Neural cell (in vitro differentiated cells): ENCODE measurements at regions not wholly inside any gene's neighbourhood (a gene's known extent, or its start where the extent isn't known, plus 50 kb on each side); places are given as distances from the start of the nearest gene placed in this dataset.

Experiments
- H2AFZ ChIP-seq: fragments of 200-600, 300-800 bp; sonication (generic), shearing (Covaris generic); 2 replicates; pipeline ENCODE4 v1.6.0; 2014; ENCODE audit warnings: low read depth, mild to moderate bottlenecking, antibody characterized with exemption, low read length, moderate library complexity
- H3F3A ChIP-seq: fragments of 200-600 bp; shearing (Covaris generic); 2 replicates; pipeline ENCODE4 v1.6.1; 2016; ENCODE audit warnings: mild to moderate bottlenecking, moderate library complexity, mixed read lengths, antibody characterized with exemption, low read length; ENCODE audit not compliant: insufficient read depth, poor library complexity, severe bottlenecking
- H3K27ac ChIP-seq: fragments of 200-600, 300-800 bp; sonication (generic), shearing (Covaris generic); 2 replicates; pipeline ENCODE4 v1.5.1; 2014; ENCODE audit warnings: mild to moderate bottlenecking, low read length, moderate library complexity
- H3K27me3 ChIP-seq: fragments of 300-800, 200-600 bp; sonication (generic), shearing (Covaris generic); 2 replicates; pipeline ENCODE4 v1.6.0; 2014; ENCODE audit warnings: mild to moderate bottlenecking, low read depth, low read length, moderate library complexity; ENCODE audit not compliant: insufficient read depth
- H3K36me3 ChIP-seq: fragments of 300-800, 200-600 bp; sonication (generic), shearing (Covaris generic); 2 replicates; pipeline ENCODE4 v1.5.1; 2014; ENCODE audit warnings: mild to moderate bottlenecking, antibody characterized with exemption, low read length, moderate library complexity; ENCODE audit not compliant: insufficient read depth
- H3K4me2 ChIP-seq: fragments of 300-800, 200-600 bp; sonication (generic), shearing (Covaris generic); 2 replicates; pipeline ENCODE4 v1.6.0; 2014; ENCODE audit warnings: mild to moderate bottlenecking, low read length
- H3K4me3 ChIP-seq: fragments of 300-800, 200-600 bp; sonication (generic), shearing (Covaris generic); 2 replicates; pipeline ENCODE4 v1.5.1; 2014; ENCODE audit warnings: mild to moderate bottlenecking, low read length, moderate library complexity
- H3K79me2 ChIP-seq: fragments of 200-600 bp; shearing (Covaris generic); replicated peaks from 2 replicates; pipeline ENCODE4 v1.6.0; 2014; ENCODE audit warnings: mild to moderate bottlenecking, low read length, moderate library complexity; ENCODE audit not compliant: insufficient read depth
- H3K9ac ChIP-seq: fragments of 300-800, 200-600 bp; sonication (generic), shearing (Covaris generic); 2 replicates; pipeline ENCODE4 v1.6.1; 2016; ENCODE audit warnings: mild to moderate bottlenecking, low read length, mixed read lengths
- H3K9me2 ChIP-seq: fragments of 200-600 bp; shearing (Covaris generic); 2 replicates; pipeline ENCODE4 v1.6.1; 2016; ENCODE audit warnings: mild to moderate bottlenecking, low read length, mixed read lengths; ENCODE audit not compliant: insufficient read depth
- H3K9me3 ChIP-seq: fragments of 200-600, 300-800 bp; sonication (generic), shearing (Covaris generic); 2 replicates; pipeline ENCODE4 v1.6.1; 2016; ENCODE audit warnings: mild to moderate bottlenecking, mixed run types, low read length, moderate library complexity, mixed read lengths
- H4K20me1 ChIP-seq: fragments of 200-600 bp; shearing (Covaris generic); 2 replicates; pipeline ENCODE4 v1.6.1; 2016; ENCODE audit warnings: mild to moderate bottlenecking, mixed run types; ENCODE audit not compliant: insufficient read depth
- CTCF ChIP-seq: fragments of 450-650 bp; IDR thresholded peaks from 2 replicates; pipeline ENCODE4 v1.5.1; 2014; ENCODE audit warnings: antibody characterized with exemption, mild to moderate bottlenecking, moderate library complexity; ENCODE audit not compliant: poor library complexity, severe bottlenecking
- EP300 ChIP-seq: fragments of 450-650 bp; conservative IDR thresholded peaks from 2 replicates; pipeline ENCODE4 v1.6.1; 2014; ENCODE audit warnings: antibody characterized with exemption, mild to moderate bottlenecking, moderate library complexity; ENCODE audit not compliant: poor library complexity, severe bottlenecking
- EZH2 ChIP-seq: fragments of 200-600, 300-800 bp; shearing (Covaris generic), sonication (generic); IDR thresholded peaks from 2 replicates; pipeline ENCODE4 v1.6.1; 2014; ENCODE audit warnings: antibody characterized with exemption, low read length, borderline replicate concordance, mild to moderate bottlenecking; ENCODE audit not compliant: insufficient read depth, poor library complexity, severe bottlenecking
- MXI1 ChIP-seq: fragments of 450-650 bp; conservative IDR thresholded peaks from 2 replicates; pipeline ENCODE4 v1.6.1; 2014; ENCODE audit warnings: antibody characterized with exemption, mild to moderate bottlenecking; ENCODE audit not compliant: poor library complexity, severe bottlenecking
- POLR2AphosphoS5 ChIP-seq: IDR thresholded peaks from 2 replicates; pipeline ENCODE4 v1.6.1; 2012
- RAD21 ChIP-seq: fragments of 450-650 bp; conservative IDR thresholded peaks from 2 replicates; pipeline ENCODE4 v1.6.1; 2014; ENCODE audit warnings: antibody characterized with exemption, mild to moderate bottlenecking, moderate library complexity
- REST ChIP-seq: IDR thresholded peaks from 2 replicates; pipeline ENCODE4 v1.6.1; 2012; ENCODE audit warnings: borderline replicate concordance
- SMC3 ChIP-seq: fragments of 450-650 bp; conservative IDR thresholded peaks from 2 replicates; pipeline ENCODE4 v1.6.1; 2014; ENCODE audit warnings: antibody characterized with exemption, mild to moderate bottlenecking, moderate library complexity; ENCODE audit not compliant: poor library complexity
- TAF1 ChIP-seq: IDR thresholded peaks from 2 replicates; pipeline ENCODE4 v1.6.1; 2012; ENCODE audit warnings: low read depth

GRCh38 chr6:148157841-148158240 lies 184.8 kb upstream of the SASH1 start:
- Histone ChIP-seq H3K36me3 (no peaks in the 10 kb centered on the region), H3K9ac (peak overlapping the region; percentile 20), H3K4me3 (peak overlapping the region; percentile 48), H3K79me2 (no peaks in the 10 kb centered on the region), H3F3A (no peaks in the 10 kb centered on the region), H3K27me3 (no peaks in the 10 kb centered on the region), H3K27ac (peak overlapping the region; percentile 70), H3K4me2 (no peak overlapping the region), H2AFZ (no peak overlapping the region), H4K20me1 (no peaks in the 10 kb centered on the region), H3K9me3 (no peaks in the 10 kb centered on the region), H3K9me2 (no peaks in the 10 kb centered on the region)
- TF ChIP-seq SMC3: no peak
- TF ChIP-seq EZH2: no peak
- no peak for TF ChIP-seq REST
- no peak for TF ChIP-seq RAD21
- no peak for TF ChIP-seq POLR2AphosphoS5
- TF ChIP-seq CTCF: no peak
- TF ChIP-seq TAF1: no peak
- no peak for TF ChIP-seq EP300
- TF ChIP-seq MXI1: no peak

GRCh38 chr6:148164645-148165044 lies 178.0 kb upstream of the SASH1 start:
- Histone ChIP-seq H3K9me2 (no peaks in the 10 kb centered on the region), H3K4me3 (no peak overlapping the region), H3K27ac (no peak overlapping the region), H3K36me3 (no peaks in the 10 kb centered on the region), H2AFZ (no peak overlapping the region), H3F3A (no peaks in the 10 kb centered on the region), H3K9ac (no peak overlapping the region), H4K20me1 (no peaks in the 10 kb centered on the region), H3K9me3 (no peaks in the 10 kb centered on the region), H3K27me3 (no peaks in the 10 kb centered on the region), H3K79me2 (no peaks in the 10 kb centered on the region), H3K4me2 (no peak overlapping the region)
- no peak for TF ChIP-seq POLR2AphosphoS5

- H3K36me3 ChIP-seq: no peaks in the 10 kb centered on the region
- H2AFZ ChIP-seq: no peak overlapping the region
- H3K27me3 ChIP-seq: no peaks in the 10 kb centered on the region
- TF ChIP-seq REST (no peak), EP300 (no peak), EZH2 (no peak), CTCF (peak; percentile 86), POLR2AphosphoS5 (no peak), SMC3 (peak; percentile 95), MXI1 (no peak), TAF1 (no peak), RAD21 (peak; percentile 92)
- H3K9me3 ChIP-seq: no peaks in the 10 kb centered on the region
- H3K9ac ChIP-seq: no peak overlapping the region
- H3K9me2 ChIP-seq: no peaks in the 10 kb centered on the region
- H4K20me1 ChIP-seq: no peaks in the 10 kb centered on the region
- H3K4me2 ChIP-seq: no peak overlapping the region
- no peak overlapping the region for H3K4me3 ChIP-seq
- H3F3A ChIP-seq: no peaks in the 10 kb centered on the region
- H3K27ac ChIP-seq: no peak overlapping the region
- no peaks in the 10 kb centered on the region for H3K79me2 ChIP-seq
These were observed 176.2 kb upstream of the SASH1 start for GRCh38 chr6:148166339-148166968.
